ENCODE measurements at regions not wholly inside any gene's neighbourhood (a gene's known extent, or its start where the extent isn't known, plus 50 kb on each side); places are given as distances from the start of the nearest gene placed in this dataset.

DNA sequence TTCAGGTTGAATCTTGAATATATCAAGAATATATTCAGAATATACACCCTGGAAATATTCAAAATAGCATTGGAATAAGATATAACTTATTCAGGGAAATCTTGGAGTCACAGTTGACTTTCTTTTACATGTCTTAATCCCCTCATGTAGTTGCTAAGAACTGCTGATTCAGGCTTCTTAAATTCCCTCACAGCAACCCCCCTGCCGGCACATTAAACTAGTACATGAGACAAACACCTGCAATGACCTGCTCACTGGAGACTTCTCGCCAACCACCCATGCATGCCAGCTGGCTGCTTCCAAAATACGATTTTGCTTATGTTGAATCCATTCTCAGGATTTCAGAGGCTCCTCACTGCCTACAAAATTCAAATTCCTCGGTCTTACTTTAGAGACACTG lies 997.1 kb downstream of the EFNB2 start:
- DNase-seq (ENCODE audit: low read depth in 2 of 2), result no peak

- DNase-seq (ENCODE audit: low read depth in 2 of 2), result no peak
Measured at GRCh38 chr13:105537113-105537512, 998.3 kb downstream of the EFNB2 start.

- DNase-seq (ENCODE audit: low read depth in 2 of 2), result no peak
Measured at GRCh38 chr13:105530468-105530867, 1005.0 kb downstream of the EFNB2 start.

- DNase-seq (ENCODE audit: low read depth in 2 of 2), result no peak
Measured at GRCh38 chr13:105527127-105527526, 1008.3 kb downstream of the EFNB2 start.

DNA sequence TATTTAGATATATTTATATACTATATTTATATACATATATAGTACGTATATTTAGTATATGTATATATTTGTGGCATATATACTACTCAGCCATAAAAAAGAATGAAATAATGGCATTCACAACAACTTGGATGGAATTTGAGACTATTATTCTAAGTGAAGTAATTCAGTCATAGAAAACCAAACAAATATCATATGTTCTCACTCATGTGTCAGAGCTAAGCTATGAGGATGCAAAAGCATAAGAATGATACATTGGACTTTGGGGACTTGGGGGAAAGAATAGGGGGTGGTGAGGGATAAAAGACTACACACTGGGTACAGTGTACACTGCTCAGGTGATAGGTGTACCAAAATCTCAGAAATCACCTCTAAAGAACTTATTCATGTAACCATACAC lies 1015.7 kb downstream of the EFNB2 start:
- DNase-seq (ENCODE audit: low read depth in 2 of 2), result no peak

GRCh38 chr13:105518086-105518485 lies 1017.4 kb downstream of the EFNB2 start:
- no peak for DNase-seq (ENCODE audit: low read depth in 2 of 2)

DNA sequence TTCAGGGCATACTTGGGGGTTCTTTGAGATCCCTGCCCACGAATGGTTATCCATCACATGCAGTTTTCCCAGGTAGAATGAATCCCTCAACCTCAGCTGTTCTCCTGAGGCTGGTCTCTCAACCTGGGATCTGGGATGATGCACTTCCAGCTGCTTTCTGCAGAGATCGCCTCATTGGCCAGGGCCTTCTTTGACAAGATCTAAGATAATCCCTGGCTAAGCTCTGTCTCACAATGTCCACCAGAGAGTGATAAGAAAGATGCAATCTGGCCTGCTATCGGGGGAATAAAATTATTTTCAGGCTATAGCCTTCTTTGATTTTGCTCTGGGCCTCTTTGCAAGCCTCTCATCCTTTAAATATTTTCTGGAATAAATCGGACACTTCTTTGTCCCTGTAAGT lies 1021.1 kb downstream of the EFNB2 start:
- DNase-seq (ENCODE audit: low read depth in 2 of 2), result no peak

DNA sequence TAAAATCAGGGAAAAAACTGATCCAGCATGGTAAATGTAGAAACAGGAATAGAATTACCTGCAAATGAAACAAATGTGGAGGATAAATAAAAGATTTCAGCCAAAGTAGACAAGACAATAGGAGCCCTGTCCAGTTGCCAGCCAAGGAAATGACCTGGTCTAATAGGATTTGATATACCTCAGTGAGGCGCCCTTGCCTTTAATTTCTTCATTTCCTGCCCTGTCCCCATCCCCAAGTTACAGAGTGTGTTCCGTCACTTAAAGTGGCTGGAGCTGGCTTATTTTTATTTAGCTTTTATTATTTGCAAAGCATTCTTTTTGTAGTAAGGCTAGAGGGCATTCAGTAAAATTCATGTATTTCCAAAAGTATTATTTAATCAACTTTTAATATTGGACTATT lies 1022.0 kb downstream of the EFNB2 start:
- no peak for DNase-seq (ENCODE audit: low read depth in 2 of 2)

DNA sequence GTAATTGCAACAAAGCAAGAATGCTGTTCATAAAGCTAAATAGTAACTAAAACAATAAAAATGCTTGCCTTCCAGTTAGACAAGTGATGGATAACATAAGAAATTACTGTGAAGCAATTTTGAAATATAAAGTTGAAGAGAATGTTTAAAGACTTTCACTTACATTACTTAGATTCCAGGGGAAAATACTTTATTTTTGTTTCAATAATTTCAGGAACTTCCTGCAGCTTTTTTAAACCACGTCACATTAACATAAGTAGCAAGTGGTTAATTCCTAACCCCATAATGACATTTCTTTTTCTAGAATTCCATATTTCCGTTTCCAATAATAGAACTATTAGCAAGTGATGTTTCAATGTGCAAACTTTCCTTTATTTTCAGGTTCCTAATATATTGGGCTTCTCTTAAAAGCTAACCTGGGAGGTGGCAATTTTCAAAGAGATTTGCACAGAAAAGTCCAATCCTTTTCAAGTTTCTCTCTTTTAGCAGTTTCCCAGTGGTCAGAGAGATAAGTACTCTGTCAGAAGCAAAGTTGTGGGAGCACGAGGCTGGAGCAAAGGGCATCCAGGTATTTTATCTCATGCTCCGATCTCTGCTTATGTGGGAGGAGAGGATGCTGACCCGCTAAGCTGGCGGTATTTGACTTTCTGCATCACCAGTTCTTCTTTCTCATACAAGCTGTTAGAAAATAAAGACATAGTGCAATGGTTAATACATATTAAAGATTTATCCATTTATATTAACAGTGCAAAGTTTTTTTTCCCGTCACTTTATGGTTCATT lies 1025.3 kb downstream of the EFNB2 start:
- no peak for DNase-seq (ENCODE audit: low read depth in 2 of 2)

- no peak for DNase-seq (ENCODE audit: low read depth in 2 of 2)
Measured at GRCh38 chr13:105506463-105506862, 1029.0 kb downstream of the EFNB2 start.

DNA sequence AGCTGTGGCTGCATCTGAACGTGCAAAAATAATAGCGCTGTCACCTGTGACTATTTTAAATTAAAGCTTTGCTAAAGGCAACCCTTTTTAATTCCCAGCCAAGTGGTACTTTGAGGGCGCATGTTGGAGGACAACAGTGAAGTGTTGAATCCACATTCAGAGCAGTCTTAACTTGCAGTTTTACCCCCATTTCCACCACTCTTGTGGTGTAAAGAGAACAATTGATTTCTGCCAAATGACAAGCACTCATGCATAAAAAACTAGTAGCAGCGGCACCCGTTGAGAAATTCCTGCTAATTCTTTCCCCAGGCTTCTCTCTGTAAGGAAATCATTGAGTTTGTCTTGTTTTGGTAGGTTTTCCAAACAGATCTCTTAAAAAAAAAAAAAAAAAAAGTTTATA lies 1033.3 kb downstream of the EFNB2 start:
- no peak for DNase-seq (ENCODE audit: low read depth in 2 of 2)

DNA sequence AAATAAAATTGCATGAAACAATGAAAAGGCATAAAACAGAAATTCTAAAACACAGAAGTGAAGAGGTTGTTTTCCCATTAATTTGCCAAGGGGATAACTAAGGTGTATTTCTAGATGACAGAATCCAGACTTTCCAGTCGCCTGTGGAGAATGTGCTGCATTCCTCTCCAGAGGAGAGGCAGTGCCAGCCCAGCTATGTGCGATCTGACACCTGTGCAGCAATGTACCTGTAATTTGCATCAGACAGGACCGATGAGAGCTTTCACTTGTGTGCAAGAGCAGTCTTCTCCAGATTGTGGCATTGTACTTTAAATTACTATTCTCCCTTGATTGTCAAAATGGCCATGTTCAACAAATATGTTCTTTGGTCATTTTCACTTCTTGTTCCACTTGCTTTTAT lies 1037.9 kb downstream of the EFNB2 start:
- no peak for DNase-seq (ENCODE audit: low read depth in 2 of 2)

GRCh38 chr13:105492216-105492615 lies 1043.2 kb downstream of the EFNB2 start:
- DNase-seq (ENCODE audit: low read depth in 2 of 2), result no peak

- DNase-seq (ENCODE audit: low read depth in 2 of 2), result no peak
Measured at GRCh38 chr13:105491345-105491744, 1044.1 kb downstream of the EFNB2 start.

DNA sequence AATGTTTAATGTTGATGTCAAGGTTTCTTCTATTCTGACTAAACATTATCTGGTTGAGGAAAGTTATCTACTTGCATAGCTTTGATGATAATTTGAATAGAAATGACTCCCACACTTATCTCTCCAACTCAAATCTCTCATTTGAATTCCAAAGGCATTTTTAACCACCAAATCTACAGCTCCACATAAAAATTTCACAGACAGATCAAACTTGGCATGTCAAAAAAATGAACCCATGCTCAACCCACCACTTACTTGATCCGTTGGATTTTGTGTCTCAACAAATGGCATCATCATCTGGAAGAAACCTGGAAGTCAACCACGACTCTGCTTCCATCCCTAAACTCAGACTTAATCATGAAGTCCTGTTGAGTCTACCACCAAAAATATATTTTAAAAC lies 1050.4 kb downstream of the EFNB2 start:
- no peak for DNase-seq (ENCODE audit: low read depth in 2 of 2)

DNA sequence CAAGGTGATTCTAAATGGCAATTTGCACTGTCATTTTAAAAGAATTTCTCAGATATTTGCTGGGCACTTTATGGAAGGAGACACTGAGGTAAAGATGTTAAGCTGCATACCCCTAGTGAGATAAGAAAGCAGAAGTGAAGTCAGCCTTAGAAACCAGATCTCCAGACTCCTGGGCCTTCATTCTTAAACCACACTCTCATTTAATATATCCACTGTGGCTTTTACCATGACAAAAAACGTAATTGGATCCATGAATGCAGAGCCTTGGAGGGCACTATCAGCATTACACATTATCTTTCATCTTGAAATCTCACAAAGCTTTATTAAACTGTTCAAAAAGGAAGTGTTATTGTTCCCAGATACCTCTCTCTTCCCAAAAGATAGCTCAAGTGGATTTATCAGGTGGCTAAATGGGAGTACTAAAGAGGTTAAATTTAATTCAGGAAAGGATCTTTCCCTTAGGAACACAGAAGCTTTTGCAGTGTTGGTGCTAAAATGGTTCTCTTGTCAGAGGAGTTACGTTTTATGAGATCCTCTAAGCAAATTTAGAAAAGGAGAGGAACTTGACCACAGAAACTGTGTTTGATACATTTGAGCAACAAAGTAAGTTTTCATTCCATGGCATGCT lies 1060.4 kb downstream of the EFNB2 start:
- no peak for DNase-seq (ENCODE audit: low read depth in 2 of 2)

DNA sequence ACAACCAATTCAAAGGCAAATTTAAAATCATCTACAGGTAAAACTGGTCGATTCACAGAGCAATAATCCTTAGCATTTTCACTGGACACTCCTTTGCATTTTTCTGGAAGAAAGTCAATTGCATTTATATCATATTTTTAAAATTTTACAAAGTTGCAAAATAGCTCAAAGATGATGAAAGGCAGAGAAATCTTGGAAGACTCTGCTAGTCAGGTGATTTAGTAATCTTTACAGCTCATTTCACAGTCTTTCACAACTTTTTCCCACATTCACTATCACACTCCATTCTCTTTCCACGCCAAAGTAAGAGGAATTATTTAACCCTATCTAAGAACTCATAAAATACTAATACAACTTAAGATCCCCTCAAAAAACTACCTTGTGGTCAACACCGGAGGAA lies 1063.8 kb downstream of the EFNB2 start:
- DNase-seq (ENCODE audit: low read depth in 2 of 2), result no peak

- DNase-seq (ENCODE audit: low read depth in 2 of 2), result no peak
Measured at GRCh38 chr13:105466376-105466775, 1069.1 kb downstream of the EFNB2 start.

GRCh38 chr13:105465745-105466144 lies 1069.7 kb downstream of the EFNB2 start, which contains the start of gene DAOA:
Gene DAOA, plus strand, starts transcription at chr13:105466045.
- DNase-seq (ENCODE audit: low read depth in 2 of 2), result no peak

GRCh38 chr13:105465251-105465650 lies 1070.2 kb downstream of the EFNB2 start:
- no peak for DNase-seq (ENCODE audit: low read depth in 2 of 2)

DNA sequence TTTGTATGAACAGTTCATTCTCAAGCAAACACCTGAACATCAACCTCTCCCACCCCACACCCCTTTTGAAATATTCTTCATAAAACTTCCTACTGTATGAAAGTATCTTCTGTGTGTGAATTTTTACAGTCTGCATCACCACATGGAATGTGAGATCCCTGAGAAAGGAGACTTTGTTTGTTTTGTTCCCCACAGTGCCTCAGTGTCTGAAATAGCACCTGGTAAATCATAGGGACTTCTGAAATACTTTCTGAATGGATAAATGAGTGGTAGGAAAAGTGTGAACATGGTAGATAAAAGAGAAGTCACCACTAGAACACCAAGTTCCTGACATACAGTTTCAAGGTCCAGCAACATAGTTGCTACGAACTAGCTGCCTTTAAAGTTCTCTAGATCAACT lies 1071.2 kb downstream of the EFNB2 start:
- DNase-seq (ENCODE audit: low read depth in 2 of 2), result no peak

DNA sequence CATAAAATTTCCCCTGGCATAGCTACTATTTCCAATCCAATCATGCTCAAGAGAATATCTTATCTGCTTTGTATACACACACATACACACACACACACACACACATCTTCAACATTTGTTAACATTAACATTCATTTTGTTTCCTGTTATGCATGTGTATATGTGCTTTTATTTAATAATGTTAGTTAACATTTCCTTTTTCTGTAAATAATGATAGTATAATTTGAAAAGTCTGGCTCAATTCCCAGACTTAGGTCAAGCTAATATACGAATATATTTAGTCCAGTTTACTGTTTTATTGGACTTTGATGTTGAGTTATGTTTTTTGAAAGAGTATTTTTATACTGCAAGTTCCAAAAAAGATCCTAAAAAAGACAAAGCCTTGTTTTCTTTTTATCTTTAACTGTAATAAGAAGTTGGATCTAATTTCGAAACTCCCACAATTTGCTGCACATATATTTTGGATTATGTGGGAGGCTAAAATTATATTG lies 1072.4 kb downstream of the EFNB2 start:
- no peak for DNase-seq (ENCODE audit: low read depth in 2 of 2)

DNA sequence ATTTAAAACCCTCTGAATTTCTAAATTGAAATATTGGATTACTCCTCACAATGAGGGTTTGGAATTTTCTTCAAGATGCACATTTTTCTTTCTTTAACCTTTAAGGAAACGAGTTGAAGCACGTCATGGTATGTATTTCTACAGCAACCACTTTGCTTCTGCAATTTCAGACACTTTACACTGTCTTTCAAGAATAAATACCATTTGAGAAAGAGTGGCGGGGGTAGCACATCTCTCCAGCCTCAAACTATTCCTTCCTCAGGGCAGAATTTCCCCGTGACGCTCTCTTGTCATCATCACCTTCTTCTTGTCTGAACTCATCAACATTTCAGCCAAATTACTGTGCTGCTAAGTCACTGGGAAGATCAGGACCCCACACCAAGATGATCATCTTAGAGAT lies 1073.4 kb downstream of the EFNB2 start:
- DNase-seq (ENCODE audit: low read depth in 2 of 2), result no peak
